ENCODE measurements at regions not wholly inside any gene's neighbourhood (a gene's known extent, or its start where the extent isn't known, plus 50 kb on each side); places are given as distances from the start of the nearest gene placed in this dataset.

DNA sequence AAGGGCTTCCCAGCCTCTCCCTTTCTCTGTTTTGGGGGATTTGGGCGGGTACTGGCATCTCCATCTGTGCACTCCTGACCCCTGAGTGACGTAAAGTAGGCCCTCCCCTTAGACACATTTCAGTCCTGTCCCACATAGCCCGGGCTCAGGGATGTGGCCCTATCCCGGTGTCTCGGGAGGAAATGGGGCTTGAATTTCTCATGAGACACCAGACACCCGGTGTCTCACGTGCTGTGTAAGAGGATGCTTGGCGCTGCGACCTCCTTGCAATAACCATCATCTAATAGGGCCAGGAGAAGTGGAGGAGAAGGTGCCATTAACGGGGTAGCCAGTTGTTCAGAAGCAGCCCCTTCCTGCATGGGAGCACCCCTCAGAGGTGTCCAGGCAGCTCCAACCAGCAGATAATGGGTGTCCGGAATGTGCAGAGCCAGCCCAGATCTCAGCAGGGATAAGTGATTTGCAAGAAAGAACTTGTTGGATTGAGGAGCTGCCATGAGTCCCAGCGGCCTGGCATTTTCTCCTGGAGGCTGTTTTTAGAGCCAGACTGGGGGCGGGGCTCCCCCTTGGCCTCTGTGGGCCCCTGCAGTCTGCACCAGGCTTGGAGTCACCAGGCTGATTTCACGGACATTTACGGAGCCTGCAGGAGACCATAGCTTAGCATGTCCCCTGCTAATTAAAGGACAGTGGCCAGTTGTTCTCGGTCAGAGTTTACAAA, 372.0 kb downstream of the PREX1 start:
- CTCF ChIA-PET, result interaction anchor here (2.2 kb wide), 1 partner anchor 165 kb away, joined by 9 read pairs; no protein-coding TSS in a partner anchor
- H3K27me3 Mint-ChIP-seq (ENCODE audit: low read depth), result no peaks in the 10 kb centered on the region
- TF ChIP-seq NFE2L1 (CRISPR knock-in tag; IDR thresholded peaks at IDR 0.05) (no peak), PRRX2 (CRISPR knock-in tag; IDR thresholded peaks at IDR 0.05) (no peak), OVOL2 (CRISPR knock-in tag; IDR thresholded peaks at IDR 0.05; ENCODE audit: borderline replicate concordance) (no peak), ZNF219 (CRISPR knock-in tag; IDR thresholded peaks at IDR 0.05; ENCODE audit: borderline replicate concordance) (no peak), ELF4 (CRISPR knock-in tag; IDR thresholded peaks at IDR 0.05; ENCODE audit: low read depth) (no peak), IRF2 (CRISPR knock-in tag; IDR thresholded peaks at IDR 0.05; ENCODE audit: borderline replicate concordance, low read depth) (no peak), EMX1 (CRISPR knock-in tag; IDR thresholded peaks at IDR 0.05) (no peak)
- TF ChIP-seq, protein P1, sequence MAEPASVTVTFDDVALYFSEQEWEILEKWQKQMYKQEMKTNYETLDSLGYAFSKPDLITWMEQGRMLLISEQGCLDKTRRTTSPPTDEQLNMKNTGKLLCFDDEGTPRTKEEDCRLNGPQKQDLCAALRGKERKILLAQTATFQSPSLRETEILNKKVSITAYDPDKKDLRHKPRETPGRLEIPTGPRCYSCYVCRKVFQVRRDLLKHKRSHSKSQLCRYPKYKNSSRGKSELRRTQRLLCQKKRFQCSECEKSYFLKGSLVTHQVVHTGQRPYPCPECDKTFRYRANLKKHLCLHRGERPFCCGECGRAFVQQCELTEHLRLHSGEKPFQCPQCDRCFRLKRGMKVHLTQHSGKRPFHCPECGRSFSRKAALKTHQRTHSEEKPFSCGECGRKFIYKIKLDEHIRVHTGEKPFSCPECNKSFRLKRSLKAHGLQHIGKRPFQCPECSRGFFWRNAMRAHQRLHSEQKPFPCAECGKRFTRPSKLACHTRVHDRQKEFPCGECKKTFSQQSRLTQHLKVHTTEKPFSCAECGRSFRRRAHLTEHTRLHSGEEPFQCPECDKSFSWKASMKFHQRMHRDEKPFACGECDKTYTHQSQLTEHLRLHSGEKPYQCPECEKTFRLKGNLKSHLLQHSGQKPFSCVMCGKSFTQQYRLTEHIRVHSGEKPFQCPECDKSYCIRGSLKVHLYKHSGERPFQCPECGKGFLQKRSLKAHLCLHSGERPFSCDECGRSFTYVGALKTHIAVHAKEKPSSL (CRISPR knock-in tag; conservative IDR thresholded peaks at IDR 0.05), result no peak
- no peak overlapping the region for H3K27ac Mint-ChIP-seq
- no peaks in the 10 kb centered on the region; the same call in 1 of the 2 replicates for H3K9me3 Mint-ChIP-seq
- POLR2A ChIA-PET, result no interaction called here
- H3K4me3 Mint-ChIP-seq, result no peak overlapping the region
- H3K4me1 Mint-ChIP-seq, result peaks cover 14% of the 10 kb centered on the region
- no peaks in the 10 kb centered on the region for H3K36me3 Mint-ChIP-seq
- ATAC-seq (no peak), DNase-seq (ENCODE audit: low spot score) (no peak)

DNA sequence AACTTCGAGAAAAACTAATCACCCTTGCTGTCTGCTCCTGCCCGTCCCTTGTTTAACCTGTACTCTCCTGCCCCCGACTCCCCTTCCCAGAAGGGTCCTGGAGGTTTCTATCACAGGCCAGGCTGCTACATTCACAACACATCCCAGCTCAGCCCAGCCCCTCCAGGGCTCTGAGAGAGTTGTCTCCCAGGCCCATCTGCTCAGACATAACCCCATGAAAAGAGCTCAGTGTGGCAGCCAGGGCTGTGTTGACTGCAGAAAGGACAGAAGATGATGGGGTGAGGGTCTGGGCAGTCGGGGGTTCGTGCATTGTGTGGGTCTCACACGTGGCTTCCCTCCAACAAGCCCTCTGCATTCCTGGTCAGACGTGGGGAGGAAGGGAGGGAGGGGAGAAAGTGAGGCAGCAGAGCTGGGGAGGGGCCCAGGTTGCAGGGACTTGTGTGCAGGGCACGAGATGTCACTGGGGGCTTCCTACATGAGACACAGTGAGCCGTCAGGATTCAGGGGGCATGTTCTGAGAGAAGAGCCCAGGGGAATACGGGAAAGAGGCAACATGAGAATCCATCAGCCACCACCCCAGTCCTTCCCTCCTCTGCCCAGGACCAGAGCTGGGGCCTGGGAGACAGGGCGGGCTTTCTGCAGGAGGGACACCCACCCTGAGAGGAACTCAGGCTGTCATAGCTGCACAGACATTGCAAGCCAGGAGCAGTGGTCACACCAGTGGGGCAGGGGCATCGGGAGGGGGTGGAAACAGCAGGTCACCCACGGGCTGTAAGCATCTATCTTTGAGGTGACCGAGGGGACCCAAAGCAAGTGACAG, 372.9 kb downstream of the PREX1 start:
- no peak for TF ChIP-seq CREB1 (CRISPR knock-in tag; IDR thresholded peaks at IDR 0.05)
- no peak for TF ChIP-seq FOXJ3 (CRISPR knock-in tag; IDR thresholded peaks at IDR 0.05; ENCODE audit: borderline replicate concordance)
- TF ChIP-seq GABPB1 (CRISPR knock-in tag; IDR thresholded peaks at IDR 0.05), result no peak
- TF ChIP-seq ZNF232 (CRISPR knock-in tag; IDR thresholded peaks at IDR 0.05), result no peak
- TF ChIP-seq JAZF1 (CRISPR knock-in tag; IDR thresholded peaks at IDR 0.05), result no peak
- no peaks in the 10 kb centered on the region; the same call in 1 of the 2 replicates for H3K9me3 Mint-ChIP-seq
- H3K4me3 Mint-ChIP-seq, result no peak overlapping the region
- ChIA-PET POLR2A (no interaction called here), CTCF (interaction anchor here (1.2 kb wide), 1 partner anchor 166 kb away, joined by 7 read pairs; no protein-coding TSS in a partner anchor)
- H3K27me3 Mint-ChIP-seq (ENCODE audit: low read depth), result no peaks in the 10 kb centered on the region
- ATAC-seq, result no peak
- no peaks in the 10 kb centered on the region for H3K36me3 Mint-ChIP-seq
- peaks cover 10% of the 10 kb centered on the region for H3K4me1 Mint-ChIP-seq
- no peak overlapping the region for H3K27ac Mint-ChIP-seq
- DNase-seq (ENCODE audit: low spot score), result no peak

DNA sequence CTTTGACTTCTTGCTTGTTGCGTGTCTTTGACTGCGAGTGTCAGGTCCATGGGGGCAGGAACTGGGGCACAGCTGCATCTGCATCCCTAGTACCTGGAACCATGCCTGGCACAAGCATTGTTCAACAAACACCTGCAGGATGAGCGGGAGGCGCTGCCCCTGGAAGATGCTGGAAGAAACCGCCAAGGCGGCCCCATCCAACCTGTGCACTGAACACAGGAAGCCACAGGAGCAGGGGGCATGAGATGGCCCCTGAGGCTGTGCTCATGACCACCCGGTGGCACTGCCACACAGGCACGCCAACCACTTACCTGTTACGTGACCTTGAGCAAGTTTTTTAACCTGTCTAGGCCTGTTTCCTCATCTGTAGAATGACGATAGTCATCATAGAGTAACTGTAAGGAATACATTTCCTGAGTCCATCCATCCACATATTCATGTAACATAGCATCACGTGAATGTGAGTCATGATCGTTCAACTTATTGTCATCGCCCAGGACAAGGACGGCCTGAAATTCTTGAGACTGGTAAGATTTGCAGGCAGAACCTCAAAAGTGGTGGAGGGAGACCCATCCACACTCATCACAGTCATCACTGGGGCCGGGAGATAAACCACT, 374.2 kb downstream of the PREX1 start:
- peaks cover 10% of the 10 kb centered on the region for H3K4me1 Mint-ChIP-seq
- POLR2A ChIA-PET, result no interaction called here
- no peak for ATAC-seq
- no peak overlapping the region for H3K27ac Mint-ChIP-seq
- H3K27me3 Mint-ChIP-seq (ENCODE audit: low read depth), result no peaks in the 10 kb centered on the region
- no peaks in the 10 kb centered on the region; the same call in 1 of the 2 replicates for H3K9me3 Mint-ChIP-seq
- TF ChIP-seq ZNF317 (CRISPR knock-in tag; IDR thresholded peaks at IDR 0.05; ENCODE audit: borderline replicate concordance, low read depth), result no peak
- TF ChIP-seq MXD4 (CRISPR knock-in tag; IDR thresholded peaks at IDR 0.05; ENCODE audit: borderline replicate concordance), result no peak
- TF ChIP-seq SMAD3 (CRISPR knock-in tag; IDR thresholded peaks at IDR 0.05; ENCODE audit: borderline replicate concordance), result no peak
- TF ChIP-seq TEAD4 (CRISPR knock-in tag; IDR thresholded peaks at IDR 0.05), result no peak
- no peak for TF ChIP-seq ZNF263 (CRISPR knock-in tag; IDR thresholded peaks at IDR 0.05; ENCODE audit: low read depth)
- TF ChIP-seq EMX1 (CRISPR knock-in tag; IDR thresholded peaks at IDR 0.05), result no peak
- TF ChIP-seq IRF2 (CRISPR knock-in tag; IDR thresholded peaks at IDR 0.05; ENCODE audit: borderline replicate concordance, low read depth), result no peak
- TF ChIP-seq, protein P2, sequence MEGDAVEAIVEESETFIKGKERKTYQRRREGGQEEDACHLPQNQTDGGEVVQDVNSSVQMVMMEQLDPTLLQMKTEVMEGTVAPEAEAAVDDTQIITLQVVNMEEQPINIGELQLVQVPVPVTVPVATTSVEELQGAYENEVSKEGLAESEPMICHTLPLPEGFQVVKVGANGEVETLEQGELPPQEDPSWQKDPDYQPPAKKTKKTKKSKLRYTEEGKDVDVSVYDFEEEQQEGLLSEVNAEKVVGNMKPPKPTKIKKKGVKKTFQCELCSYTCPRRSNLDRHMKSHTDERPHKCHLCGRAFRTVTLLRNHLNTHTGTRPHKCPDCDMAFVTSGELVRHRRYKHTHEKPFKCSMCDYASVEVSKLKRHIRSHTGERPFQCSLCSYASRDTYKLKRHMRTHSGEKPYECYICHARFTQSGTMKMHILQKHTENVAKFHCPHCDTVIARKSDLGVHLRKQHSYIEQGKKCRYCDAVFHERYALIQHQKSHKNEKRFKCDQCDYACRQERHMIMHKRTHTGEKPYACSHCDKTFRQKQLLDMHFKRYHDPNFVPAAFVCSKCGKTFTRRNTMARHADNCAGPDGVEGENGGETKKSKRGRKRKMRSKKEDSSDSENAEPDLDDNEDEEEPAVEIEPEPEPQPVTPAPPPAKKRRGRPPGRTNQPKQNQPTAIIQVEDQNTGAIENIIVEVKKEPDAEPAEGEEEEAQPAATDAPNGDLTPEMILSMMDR (IDR thresholded peaks at IDR 0.05), result no peak
- TF ChIP-seq, protein P1 (CRISPR knock-in tag; conservative IDR thresholded peaks at IDR 0.05), result no peak
- H3K36me3 Mint-ChIP-seq, result no peaks in the 10 kb centered on the region
- DNase-seq (ENCODE audit: low spot score), result no peak
- H3K4me3 Mint-ChIP-seq, result no peak overlapping the region
- CTCF ChIA-PET, result no interaction called here
